H1 (cell line): ENCODE measurements at regions not wholly inside any gene's neighbourhood (a gene's known extent, or its start where the extent isn't known, plus 50 kb on each side); places are given as distances from the start of the nearest gene placed in this dataset.

ENCODE experiments used
- BACH1 ChIP-seq: IDR thresholded peaks from 2 replicates; pipeline ENCODE4 v1.6.1; 2012; ENCODE audit warnings: low read length, improper control_type of control experiment
- EGR1 ChIP-seq: IDR thresholded peaks from 2 replicates; pipeline ENCODE4 v1.6.1; 2011; ENCODE audit warnings: low read depth, low read length, borderline replicate concordance
- MAFK ChIP-seq: IDR thresholded peaks from 2 replicates; pipeline ENCODE4 v1.6.1; 2012; ENCODE audit warnings: low read depth, mild to moderate bottlenecking, improper control_type of control experiment, low read length

DNA sequence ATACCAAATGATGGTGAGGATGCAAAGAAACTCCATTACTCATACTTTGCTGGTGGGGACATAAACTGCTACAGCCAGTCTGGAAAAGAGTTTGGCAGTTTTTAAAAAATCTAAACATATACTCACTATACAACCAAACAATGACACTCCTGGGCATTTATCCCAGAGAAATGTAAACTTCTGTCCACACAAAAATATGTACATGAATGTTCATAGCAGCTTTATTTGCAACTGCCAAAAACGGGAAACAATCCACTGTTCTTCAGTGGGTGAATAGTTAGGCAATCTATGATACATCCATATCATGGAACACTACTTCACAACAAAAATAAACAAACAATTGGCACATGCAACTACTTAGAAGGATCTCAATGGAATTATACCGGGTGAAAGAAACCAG is 276.4 kb upstream of the SP8 start (continued):
- TF ChIP-seq MAFK: no peak
- TF ChIP-seq EGR1: no peak
- no peak for TF ChIP-seq BACH1
